Activated B cell treated with CpG ODN at 0.5 μM for 24 hours (primary cell): ENCODE measurements at regions not wholly inside any gene's neighbourhood (a gene's known extent, or its start where the extent isn't known, plus 50 kb on each side); places are given as distances from the start of the nearest gene placed in this dataset.

Experiments used
- ATAC-seq: fragments of 200-7000 bp; cut with Tn5 transposase; one replicate; pipeline ENCODE4 v1.10.0; 2021; ENCODE audit warnings: low read depth, mild to moderate bottlenecking, moderate library complexity
- CTCF ChIA-PET: fragments of 350-600 bp; sonication (Branson Sonifier 250); formaldehyde crosslinking; loops from one replicate; lab custom pipeline; 2021; ENCODE audit warnings: antibody characterized with exemption; lab: Charles Lee
- POLR2A ChIA-PET: fragments of 350-600 bp; sonication (Branson Sonifier 250); formaldehyde crosslinking; loops from one replicate; lab custom pipeline; 2021; ENCODE audit warnings: antibody characterized with exemption; lab: Charles Lee
- DNase-seq: peaks from one replicate; pipeline ENCODE4 v3.0.0; 2022
- H3K27ac Mint-ChIP-seq: one replicate; pipeline ENCODE4 v1.8.0; 2020; ENCODE audit warnings: mixed read lengths
- H3K27me3 Mint-ChIP-seq: one replicate; pipeline ENCODE4 v1.8.0; 2021; ENCODE audit warnings: mixed read lengths
- H3K36me3 Mint-ChIP-seq: one replicate; pipeline ENCODE4 v1.8.0; 2021; ENCODE audit warnings: low read depth, mixed read lengths
- H3K4me1 Mint-ChIP-seq: one replicate; pipeline ENCODE4 v1.8.0; 2021; ENCODE audit warnings: mixed read lengths
- H3K4me3 Mint-ChIP-seq: one replicate; pipeline ENCODE4 v1.8.0; 2020; ENCODE audit warnings: mild to moderate bottlenecking, mixed read lengths
- H3K9me3 Mint-ChIP-seq: one replicate; pipeline ENCODE4 v1.8.0; 2020; ENCODE audit warnings: mixed read lengths
- intact Hi-C: fragments of 100-400 bp; cut with micrococcal nuclease; formaldehyde crosslinking; loops from one replicate; pipeline ENCODE4 v1.15.1; 2024
- TF ChIP-seq, protein P1 (sequence below): fragments of 200-600 bp; IDR thresholded peaks from one replicate; pipeline ENCODE4 v1.8.0; 2022; ENCODE audit warnings: antibody characterized with exemption, mild to moderate bottlenecking

DNA sequence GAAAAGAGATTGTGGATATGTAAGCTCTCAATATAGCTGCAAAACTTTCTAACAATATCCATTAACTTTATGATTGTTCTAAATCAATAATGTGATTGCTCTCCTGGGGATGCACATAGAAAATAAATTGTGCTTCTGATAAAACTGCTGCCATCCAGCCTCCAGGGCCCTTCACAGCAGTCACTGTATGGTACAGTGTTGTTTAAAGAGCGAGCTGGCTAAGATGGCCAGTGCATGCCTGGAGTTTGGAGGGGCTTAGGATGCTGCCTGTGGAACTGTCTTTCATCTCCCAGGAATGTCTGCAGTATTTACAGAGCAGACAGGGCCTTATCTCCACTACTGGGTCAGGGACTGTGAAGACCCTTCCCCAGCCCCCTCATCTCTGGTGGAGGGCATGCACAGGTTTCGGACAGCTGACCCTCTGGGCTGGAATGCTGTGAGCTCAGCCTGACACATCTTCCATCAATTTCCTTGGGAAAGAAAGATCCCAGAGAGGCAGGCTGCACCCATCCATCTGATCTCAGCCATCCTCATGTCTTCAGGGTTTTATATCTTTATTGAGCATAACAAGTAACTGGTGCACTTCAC lies 137.0 kb downstream of the PLPP3 start:
- no peaks in the 10 kb centered on the region for H3K27me3 Mint-ChIP-seq
- no peak for ATAC-seq
- no peak overlapping the region for H3K4me3 Mint-ChIP-seq
- ChIA-PET POLR2A (no interaction called here), CTCF (no interaction called here)
- no peak for DNase-seq
- H3K9me3 Mint-ChIP-seq: no peaks in the 10 kb centered on the region
- intact Hi-C loops: no loop called here
- no peak overlapping the region for H3K27ac Mint-ChIP-seq
- TF ChIP-seq, protein P1, sequence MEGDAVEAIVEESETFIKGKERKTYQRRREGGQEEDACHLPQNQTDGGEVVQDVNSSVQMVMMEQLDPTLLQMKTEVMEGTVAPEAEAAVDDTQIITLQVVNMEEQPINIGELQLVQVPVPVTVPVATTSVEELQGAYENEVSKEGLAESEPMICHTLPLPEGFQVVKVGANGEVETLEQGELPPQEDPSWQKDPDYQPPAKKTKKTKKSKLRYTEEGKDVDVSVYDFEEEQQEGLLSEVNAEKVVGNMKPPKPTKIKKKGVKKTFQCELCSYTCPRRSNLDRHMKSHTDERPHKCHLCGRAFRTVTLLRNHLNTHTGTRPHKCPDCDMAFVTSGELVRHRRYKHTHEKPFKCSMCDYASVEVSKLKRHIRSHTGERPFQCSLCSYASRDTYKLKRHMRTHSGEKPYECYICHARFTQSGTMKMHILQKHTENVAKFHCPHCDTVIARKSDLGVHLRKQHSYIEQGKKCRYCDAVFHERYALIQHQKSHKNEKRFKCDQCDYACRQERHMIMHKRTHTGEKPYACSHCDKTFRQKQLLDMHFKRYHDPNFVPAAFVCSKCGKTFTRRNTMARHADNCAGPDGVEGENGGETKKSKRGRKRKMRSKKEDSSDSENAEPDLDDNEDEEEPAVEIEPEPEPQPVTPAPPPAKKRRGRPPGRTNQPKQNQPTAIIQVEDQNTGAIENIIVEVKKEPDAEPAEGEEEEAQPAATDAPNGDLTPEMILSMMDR: no peak
- peaks cover 9% of the 10 kb centered on the region for H3K4me1 Mint-ChIP-seq
- no peaks in the 10 kb centered on the region for H3K36me3 Mint-ChIP-seq

DNA sequence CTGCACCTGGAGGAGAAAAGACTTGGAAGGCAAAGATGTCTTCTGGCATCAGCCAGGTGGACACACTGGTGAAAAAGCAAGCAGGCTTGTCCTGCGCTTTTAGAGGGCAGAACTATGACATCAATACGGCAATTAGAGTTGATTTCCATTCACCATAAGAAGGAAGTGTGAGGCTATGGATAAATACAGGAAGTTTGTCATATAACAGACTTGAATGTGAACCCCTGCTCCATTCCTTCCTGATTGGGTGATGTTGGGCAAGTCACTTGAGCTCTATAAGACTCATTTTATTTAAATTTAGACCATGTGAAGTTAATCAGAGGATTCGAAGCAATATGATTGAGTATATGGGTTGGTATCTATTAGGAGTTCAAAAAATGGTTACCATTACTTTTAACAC lies 137.8 kb downstream of the PLPP3 start:
- no peaks in the 10 kb centered on the region for H3K9me3 Mint-ChIP-seq
- no peaks in the 10 kb centered on the region for H3K36me3 Mint-ChIP-seq
- no peak overlapping the region for H3K4me3 Mint-ChIP-seq
- CTCF ChIA-PET: no interaction called here
- ATAC-seq (no peak), DNase-seq (no peak)
- POLR2A ChIA-PET: no interaction called here
- peaks cover 9% of the 10 kb centered on the region for H3K4me1 Mint-ChIP-seq
- intact Hi-C loops: no loop called here
- TF ChIP-seq, protein P1: no peak
- no peaks in the 10 kb centered on the region for H3K27me3 Mint-ChIP-seq
- no peak overlapping the region for H3K27ac Mint-ChIP-seq

DNA sequence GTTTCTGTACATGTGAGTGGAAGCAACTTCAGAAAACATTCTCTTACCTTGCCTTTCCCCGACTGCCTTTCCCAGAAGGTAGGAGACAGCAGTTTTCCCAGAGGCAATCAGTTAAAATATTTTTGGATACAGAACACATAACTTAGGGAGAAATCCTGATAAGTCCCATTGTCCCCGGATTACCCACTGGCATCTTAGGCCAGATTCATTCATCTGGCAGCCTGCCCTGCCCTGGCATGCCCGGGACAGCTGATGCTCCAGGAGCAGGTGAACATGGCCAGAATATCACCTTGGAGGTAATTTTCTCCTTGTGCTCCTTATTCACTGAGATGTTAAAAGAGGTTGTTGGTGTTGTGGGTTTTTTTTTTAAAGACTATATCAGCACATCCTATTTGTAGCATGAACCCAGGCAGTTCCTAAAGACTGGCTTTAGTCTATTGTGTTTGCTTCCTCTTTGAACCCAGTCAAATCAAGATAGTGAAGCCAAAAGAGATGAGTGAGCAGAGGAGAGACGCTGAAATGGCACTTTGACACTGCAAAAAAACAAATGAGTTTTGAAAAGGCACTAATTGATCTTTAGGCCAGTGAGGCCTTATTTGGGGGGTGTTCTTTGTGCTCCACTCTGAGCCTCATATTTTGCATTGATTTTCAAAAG lies 139.6 kb downstream of the PLPP3 start:
- H3K9me3 Mint-ChIP-seq: no peaks in the 10 kb centered on the region
- peaks cover 26% of the 10 kb centered on the region for H3K4me1 Mint-ChIP-seq
- intact Hi-C loops: loop anchor here (5.0 kb wide), 1 partner anchor 33 kb away; no protein-coding TSS in a partner anchor
- POLR2A ChIA-PET: no interaction called here
- CTCF ChIA-PET: interaction anchor here (0.7 kb wide), 1 partner anchor 146 kb away, joined by 3 read pairs; no protein-coding TSS in a partner anchor
- H3K27ac Mint-ChIP-seq: no peak overlapping the region
- TF ChIP-seq, protein P1: no peak
- H3K27me3 Mint-ChIP-seq: no peaks in the 10 kb centered on the region
- H3K36me3 Mint-ChIP-seq: no peaks in the 10 kb centered on the region
- no peak overlapping the region for H3K4me3 Mint-ChIP-seq
- DNase-seq: no peak
- no peak for ATAC-seq

DNA sequence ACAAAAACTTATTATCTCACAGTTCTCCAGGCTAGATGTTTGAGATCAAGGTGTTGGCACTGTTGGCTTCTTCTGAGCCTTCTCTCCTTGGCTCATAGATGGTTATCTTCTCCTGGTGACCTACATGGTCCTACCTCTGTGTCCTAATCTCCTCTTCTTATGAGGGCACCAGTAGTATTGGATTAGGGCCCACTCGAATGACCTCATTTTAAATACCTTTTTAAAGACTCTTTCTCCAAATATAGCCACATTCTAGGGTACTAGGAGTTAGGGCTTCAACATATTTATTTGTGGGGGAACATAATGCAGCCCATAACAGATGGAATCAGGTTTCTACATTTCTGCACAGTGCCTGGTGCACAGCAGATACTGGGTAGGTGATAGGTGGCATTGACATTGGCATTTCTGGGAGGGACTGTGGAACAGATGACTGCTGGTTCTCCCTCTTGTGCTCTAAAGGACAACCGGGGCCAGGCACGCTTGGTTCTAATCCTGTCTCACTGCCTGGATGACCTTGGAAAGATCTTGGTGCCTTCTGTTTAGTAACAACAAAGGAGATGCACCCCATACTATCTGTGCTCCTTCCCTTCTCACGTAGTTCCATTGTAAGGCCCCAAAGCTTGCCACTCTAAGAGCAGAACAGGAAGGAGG lies 140.3 kb downstream of the PLPP3 start:
- no peak overlapping the region for H3K27ac Mint-ChIP-seq
- intact Hi-C loops: loop anchor here (5.0 kb wide), 1 partner anchor 33 kb away; no protein-coding TSS in a partner anchor
- DNase-seq: no peak
- ChIA-PET CTCF (interaction anchor here (0.7 kb wide), 1 partner anchor 146 kb away, joined by 3 read pairs; no protein-coding TSS in a partner anchor), POLR2A (no interaction called here)
- no peaks in the 10 kb centered on the region for H3K27me3 Mint-ChIP-seq
- H3K4me3 Mint-ChIP-seq: no peak overlapping the region
- no peaks in the 10 kb centered on the region for H3K36me3 Mint-ChIP-seq
- no peaks in the 10 kb centered on the region for H3K9me3 Mint-ChIP-seq
- H3K4me1 Mint-ChIP-seq: peaks cover 33% of the 10 kb centered on the region
- ATAC-seq: no peak
- TF ChIP-seq, protein P1: no peak

DNA sequence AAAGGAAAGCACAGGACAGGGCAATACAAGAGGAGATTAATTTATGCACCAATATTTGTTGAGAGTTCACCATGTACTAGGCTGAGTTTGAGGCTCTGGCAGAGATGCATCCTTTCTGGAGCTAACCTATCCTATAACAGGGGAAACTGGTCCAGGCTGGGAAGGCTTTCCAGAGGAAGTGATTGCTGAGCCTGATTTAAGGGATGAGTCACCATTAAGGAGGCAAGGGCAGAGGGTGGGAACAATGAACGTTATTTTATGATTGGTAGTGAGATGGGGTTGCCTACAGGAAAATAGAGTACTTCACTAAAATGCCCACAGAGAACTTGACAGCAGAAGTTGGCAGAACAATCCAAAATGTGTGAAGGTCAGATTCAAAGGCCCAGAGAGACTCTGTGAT lies 141.4 kb downstream of the PLPP3 start:
- no peak for DNase-seq
- TF ChIP-seq, protein P1: no peak
- H3K4me3 Mint-ChIP-seq: no peak overlapping the region
- H3K36me3 Mint-ChIP-seq: no peaks in the 10 kb centered on the region
- H3K27me3 Mint-ChIP-seq: no peaks in the 10 kb centered on the region
- no peak overlapping the region for H3K27ac Mint-ChIP-seq
- POLR2A ChIA-PET: no interaction called here
- no peak for ATAC-seq
- no peaks in the 10 kb centered on the region for H3K9me3 Mint-ChIP-seq
- intact Hi-C loops: loop anchor here (5.0 kb wide), 1 partner anchor 34 kb away; no protein-coding TSS in a partner anchor
- CTCF ChIA-PET: interaction anchor here (1.5 kb wide), 1 partner anchor 147 kb away, joined by 3 read pairs; no protein-coding TSS in a partner anchor
- H3K4me1 Mint-ChIP-seq: peaks cover 43% of the 10 kb centered on the region
